Neural progenitor cell (in vitro differentiated cells): ENCODE measurements at regions not wholly inside any gene's neighbourhood (a gene's known extent, or its start where the extent isn't known, plus 50 kb on each side); places are given as distances from the start of the nearest gene placed in this dataset.

Source experiments
- DNase-seq: peaks from one replicate; pipeline ENCODE4 v3.0.0-alpha.2; 2016; ENCODE audit warnings: low spot score
- H2AFZ ChIP-seq: fragments of 200-600 bp; sonication (generic); replicated peaks from 2 replicates; pipeline ENCODE4 v1.6.1; 2016; ENCODE audit warnings: antibody characterized with exemption
- H3F3A ChIP-seq: fragments of 200-600 bp; sonication (generic); 2 replicates; pipeline ENCODE4 v1.6.1; 2016; ENCODE audit warnings: antibody characterized with exemption, low read depth
- H3K27ac ChIP-seq: fragments of 200-600 bp; sonication (generic); 2 replicates; pipeline ENCODE4 v1.5.1; 2016; ENCODE audit warnings: mild to moderate bottlenecking
- H3K27me3 ChIP-seq: fragments of 200-600 bp; sonication (generic); 2 replicates; pipeline ENCODE4 v1.6.1; 2016; ENCODE audit warnings: mild to moderate bottlenecking, moderate library complexity
- H3K36me3 ChIP-seq: fragments of 200-600 bp; sonication (generic); 2 replicates; pipeline ENCODE4 v1.5.1; 2016
- H3K4me1 ChIP-seq: fragments of 200-600 bp; sonication (generic); 2 replicates; pipeline ENCODE4 v1.6.1; 2016; ENCODE audit warnings: mixed run types
- H3K4me2 ChIP-seq: fragments of 200-600 bp; sonication (generic); 2 replicates; pipeline ENCODE4 v1.6.1; 2016
- H3K4me3 ChIP-seq: fragments of 200-600 bp; sonication (generic); 2 replicates; pipeline ENCODE4 v1.5.1; 2016
- H3K79me2 ChIP-seq: fragments of 200-600 bp; sonication (generic); 2 replicates; pipeline ENCODE4 v1.6.1; 2016; ENCODE audit warnings: low read depth
- H3K9ac ChIP-seq: fragments of 200-600 bp; sonication (generic); 2 replicates; pipeline ENCODE4 v1.6.1; 2016
- H3K9me3 ChIP-seq: fragments of 200-600 bp; sonication (generic); 2 replicates; pipeline ENCODE4 v1.5.1; 2016; ENCODE audit warnings: low read depth
- H4K20me1 ChIP-seq: fragments of 200-600 bp; sonication (generic); 2 replicates; pipeline ENCODE4 v1.6.1; 2016; ENCODE audit warnings: low read depth
- H3K27ac Mint-ChIP-seq: 3 replicates; pipeline ENCODE4 v1.8.0; 2021; ENCODE audit warnings: mixed read lengths
- H3K27me3 Mint-ChIP-seq: 2 replicates; pipeline ENCODE4 v1.8.0; 2022; ENCODE audit warnings: low read depth, mild to moderate bottlenecking, inconsistent platforms, moderate library complexity, mixed read lengths; ENCODE audit not compliant: insufficient read depth
- H3K36me3 Mint-ChIP-seq: 3 replicates; pipeline ENCODE4 v1.8.0; 2021; ENCODE audit warnings: mixed read lengths
- H3K4me1 Mint-ChIP-seq: 3 replicates; pipeline ENCODE4 v1.8.0; 2021; ENCODE audit warnings: mixed read lengths
- H3K4me3 Mint-ChIP-seq: 3 replicates; pipeline ENCODE4 v1.8.0; 2021; ENCODE audit warnings: mild to moderate bottlenecking, moderate library complexity, mixed read lengths
- H3K9me3 Mint-ChIP-seq: 3 replicates; pipeline ENCODE4 v1.8.0; 2020; ENCODE audit warnings: mixed read lengths
- CTCF ChIP-seq: fragments of 200-600 bp; sonication (generic); IDR thresholded peaks from 2 replicates; pipeline ENCODE4 v1.5.1; 2017; ENCODE audit warnings: antibody characterized with exemption, mild to moderate bottlenecking
- EZH2 ChIP-seq: fragments of 200-600 bp; sonication (generic); IDR thresholded peaks from 2 replicates; pipeline ENCODE4 v1.6.1; 2017; ENCODE audit warnings: antibody characterized with exemption, mild to moderate bottlenecking, moderate library complexity
- EZH2phosphoT487 ChIP-seq: fragments of 200-600 bp; sonication (generic); IDR thresholded peaks from 2 replicates; pipeline ENCODE4 v1.6.1; 2017; ENCODE audit warnings: antibody characterized with exemption

- Histone ChIP-seq H3K9me3 (no peaks in the 10 kb centered on the region), H4K20me1 (no peaks in the 10 kb centered on the region), H3F3A (no peaks in the 10 kb centered on the region), H2AFZ (no peak overlapping the region), H3K4me1 (peaks cover 5% of the 10 kb centered on the region), H3K4me3 (no peak overlapping the region), H3K36me3 (no peaks in the 10 kb centered on the region), H3K27me3 (no peaks in the 10 kb centered on the region), H3K27ac (no peak overlapping the region), H3K79me2 (no peaks in the 10 kb centered on the region), H3K9ac (no peak overlapping the region), H3K4me2 (no peak overlapping the region)
- Mint-ChIP-seq H3K27ac (no peak overlapping the region), H3K27me3 (no peaks in the 10 kb centered on the region), H3K9me3 (no peaks in the 10 kb centered on the region), H3K4me1 (peaks cover 2% of the 10 kb centered on the region), H3K36me3 (no peaks in the 10 kb centered on the region), H3K4me3 (no peak overlapping the region)
- TF ChIP-seq EZH2, result no peak
- no peak for TF ChIP-seq EZH2phosphoT487
- no peak for TF ChIP-seq CTCF
- DNase-seq, result no peak
These were observed 73.3 kb downstream of the TANC2 start for GRCh38 chr17:63039342-63039741.

- no peak overlapping the region for H3K27ac Mint-ChIP-seq
- Histone ChIP-seq H3K79me2 (no peaks in the 10 kb centered on the region), H3F3A (no peaks in the 10 kb centered on the region), H3K27ac (no peak overlapping the region), H3K9me3 (no peaks in the 10 kb centered on the region), H4K20me1 (no peaks in the 10 kb centered on the region), H3K4me1 (peaks cover 5% of the 10 kb centered on the region), H3K27me3 (no peaks in the 10 kb centered on the region), H3K9ac (no peak overlapping the region), H2AFZ (no peak overlapping the region), H3K4me3 (no peak overlapping the region), H3K36me3 (no peaks in the 10 kb centered on the region), H3K4me2 (no peak overlapping the region)
- no peaks in the 10 kb centered on the region for H3K27me3 Mint-ChIP-seq
- H3K4me1 Mint-ChIP-seq, result peaks cover 2% of the 10 kb centered on the region
- H3K9me3 Mint-ChIP-seq, result no peaks in the 10 kb centered on the region
- H3K4me3 Mint-ChIP-seq, result no peak overlapping the region
- H3K36me3 Mint-ChIP-seq, result no peaks in the 10 kb centered on the region
- TF ChIP-seq EZH2phosphoT487, result no peak
- no peak for TF ChIP-seq CTCF
- no peak for TF ChIP-seq EZH2
- no peak for DNase-seq
These were observed 74.0 kb downstream of the TANC2 start for GRCh38 chr17:63039899-63040602.

- DNase-seq, result no peak
- Histone ChIP-seq H2AFZ (no peak overlapping the region), H3K9ac (no peak overlapping the region), H3K4me3 (no peak overlapping the region), H3K4me2 (no peak overlapping the region), H4K20me1 (no peaks in the 10 kb centered on the region), H3K4me1 (peaks cover 5% of the 10 kb centered on the region), H3K36me3 (no peaks in the 10 kb centered on the region), H3K9me3 (no peaks in the 10 kb centered on the region), H3F3A (no peaks in the 10 kb centered on the region), H3K27me3 (no peaks in the 10 kb centered on the region), H3K27ac (no peak overlapping the region), H3K79me2 (no peaks in the 10 kb centered on the region)
- Mint-ChIP-seq H3K36me3 (no peaks in the 10 kb centered on the region), H3K4me1 (peaks cover 2% of the 10 kb centered on the region), H3K9me3 (no peaks in the 10 kb centered on the region), H3K27me3 (no peaks in the 10 kb centered on the region), H3K27ac (no peak overlapping the region), H3K4me3 (no peak overlapping the region)
- no peak for TF ChIP-seq EZH2phosphoT487
- no peak for TF ChIP-seq EZH2
- no peak for TF ChIP-seq CTCF
These were observed 74.8 kb downstream of the TANC2 start for GRCh38 chr17:63040816-63041215.
